RWPE2 (cell line): ENCODE measurements at regions not wholly inside any gene's neighbourhood (a gene's known extent, or its start where the extent isn't known, plus 50 kb on each side); places are given as distances from the start of the nearest gene placed in this dataset.

Experiments used
- ATAC-seq: fragments of 200-7000 bp; cut with Tn5 transposase; 3 replicates; pipeline ENCODE4 v1.9.1; 2021; ENCODE audit warnings: low read depth
- DNase-seq: peaks from one replicate; pipeline ENCODE4 v3.0.0-alpha.2; 2020; ENCODE audit warnings: low spot score
- H3K27ac ChIP-seq: fragments of 450-650 bp; 2 replicates; pipeline ENCODE4 v1.5.1; 2017; ENCODE audit warnings: mild to moderate bottlenecking; ENCODE audit not compliant: poor library complexity, severe bottlenecking
- H3K27me3 ChIP-seq: fragments of 250-450 bp; sonication (Bioruptor Pico); 2 replicates; pipeline ENCODE4 v1.5.1; 2021; ENCODE audit warnings: mild to moderate bottlenecking, moderate library complexity; ENCODE audit not compliant: insufficient read depth, poor library complexity, severe bottlenecking
- H3K36me3 ChIP-seq: fragments of 250-450 bp; sonication (Bioruptor Pico); 2 replicates; pipeline ENCODE4 v1.5.1; 2020; ENCODE audit warnings: low read depth, mild to moderate bottlenecking, moderate library complexity
- H3K4me1 ChIP-seq: fragments of 250-450 bp; sonication (Bioruptor Pico); 2 replicates; pipeline ENCODE4 v1.5.1; 2021; ENCODE audit warnings: mild to moderate bottlenecking, moderate library complexity; ENCODE audit not compliant: insufficient read depth, poor library complexity, severe bottlenecking
- H3K4me3 ChIP-seq: fragments of 250-450 bp; sonication (Bioruptor Pico); 2 replicates; pipeline ENCODE4 v1.5.1; 2021; ENCODE audit warnings: mild to moderate bottlenecking, moderate library complexity; ENCODE audit not compliant: severe bottlenecking
- H3K9me3 ChIP-seq: fragments of 250-450 bp; sonication (Bioruptor Pico); 2 replicates; pipeline ENCODE4 v1.5.1; 2021; ENCODE audit warnings: mild to moderate bottlenecking, moderate library complexity; ENCODE audit not compliant: severe bottlenecking
- TF ChIP-seq, protein P1 (sequence below): fragments of 450-650 bp; IDR thresholded peaks from one replicate; pipeline ENCODE4 v1.5.1; 2017; ENCODE audit warnings: mild to moderate bottlenecking, moderate library complexity; ENCODE audit not compliant: poor library complexity, severe bottlenecking

DNA sequence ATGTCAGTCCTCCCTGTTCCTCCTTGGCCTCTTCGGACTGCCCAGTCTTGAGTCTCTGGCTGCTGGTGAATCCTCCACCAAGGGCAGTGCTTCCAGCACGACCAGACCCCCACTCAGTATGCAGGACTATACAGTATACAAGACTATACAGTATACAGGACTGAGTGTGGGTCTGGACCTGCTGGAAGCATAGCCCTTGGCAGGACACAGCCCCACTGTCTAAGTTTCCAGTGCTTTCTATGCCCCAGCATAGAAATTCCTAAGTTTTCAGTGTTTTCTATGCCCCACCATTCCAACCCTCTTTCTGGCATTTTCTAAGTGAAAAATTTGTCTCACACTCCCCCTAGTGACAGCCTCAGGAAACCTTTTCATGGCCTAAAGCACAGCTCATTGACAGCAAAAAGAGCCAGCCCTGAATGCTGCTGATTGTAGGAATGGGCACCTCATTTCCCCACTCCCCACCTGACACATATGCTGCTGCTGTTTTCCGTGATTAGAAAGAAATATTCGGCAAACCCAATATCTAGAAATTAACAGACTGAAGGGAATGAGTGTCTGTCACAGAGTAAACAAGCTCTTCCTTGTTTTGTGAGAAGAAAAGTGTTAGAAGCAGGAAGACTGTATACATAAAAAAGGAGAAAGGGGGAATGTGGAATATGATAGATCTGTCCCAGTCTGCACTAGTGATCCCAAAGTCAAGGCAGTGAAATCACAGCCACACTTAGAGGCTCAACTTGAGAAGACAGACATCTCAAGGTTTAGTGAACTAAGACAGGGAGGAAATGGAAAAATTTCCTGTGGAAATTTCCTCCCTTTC, 206.9 kb downstream of the IBTK start:
- no peaks in the 10 kb centered on the region for H3K27me3 ChIP-seq
- H3K4me3 ChIP-seq = no peak overlapping the region
- no peaks in the 10 kb centered on the region for H3K36me3 ChIP-seq
- ATAC-seq = peak; percentile 81
- H3K9me3 ChIP-seq = no peaks in the 10 kb centered on the region
- no peak overlapping the region for H3K27ac ChIP-seq
- TF ChIP-seq, protein P1, sequence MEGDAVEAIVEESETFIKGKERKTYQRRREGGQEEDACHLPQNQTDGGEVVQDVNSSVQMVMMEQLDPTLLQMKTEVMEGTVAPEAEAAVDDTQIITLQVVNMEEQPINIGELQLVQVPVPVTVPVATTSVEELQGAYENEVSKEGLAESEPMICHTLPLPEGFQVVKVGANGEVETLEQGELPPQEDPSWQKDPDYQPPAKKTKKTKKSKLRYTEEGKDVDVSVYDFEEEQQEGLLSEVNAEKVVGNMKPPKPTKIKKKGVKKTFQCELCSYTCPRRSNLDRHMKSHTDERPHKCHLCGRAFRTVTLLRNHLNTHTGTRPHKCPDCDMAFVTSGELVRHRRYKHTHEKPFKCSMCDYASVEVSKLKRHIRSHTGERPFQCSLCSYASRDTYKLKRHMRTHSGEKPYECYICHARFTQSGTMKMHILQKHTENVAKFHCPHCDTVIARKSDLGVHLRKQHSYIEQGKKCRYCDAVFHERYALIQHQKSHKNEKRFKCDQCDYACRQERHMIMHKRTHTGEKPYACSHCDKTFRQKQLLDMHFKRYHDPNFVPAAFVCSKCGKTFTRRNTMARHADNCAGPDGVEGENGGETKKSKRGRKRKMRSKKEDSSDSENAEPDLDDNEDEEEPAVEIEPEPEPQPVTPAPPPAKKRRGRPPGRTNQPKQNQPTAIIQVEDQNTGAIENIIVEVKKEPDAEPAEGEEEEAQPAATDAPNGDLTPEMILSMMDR = peak; percentile 90
- DNase-seq = no peak
- H3K4me1 ChIP-seq = no peaks in the 10 kb centered on the region

DNA sequence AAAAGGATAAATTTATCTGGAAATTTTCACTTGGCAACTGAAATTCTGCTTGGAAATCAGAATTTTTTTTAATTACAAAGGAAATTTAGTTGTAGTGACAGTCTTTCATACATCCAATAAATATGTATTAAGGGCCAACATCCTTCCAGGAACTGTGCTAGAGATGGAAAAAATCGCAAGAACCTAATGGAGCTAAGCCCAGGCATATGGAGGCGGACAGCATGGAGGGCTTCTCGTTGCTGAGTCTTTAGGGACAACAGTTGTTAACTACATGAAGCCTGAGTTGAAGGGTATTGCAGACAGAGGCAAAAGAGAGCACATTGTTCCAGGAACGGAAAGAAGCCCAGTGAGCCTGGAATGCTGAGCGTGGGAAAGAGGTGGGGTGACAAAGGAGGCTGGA, 208.9 kb downstream of the IBTK start:
- no peaks in the 10 kb centered on the region for H3K27me3 ChIP-seq
- no peak overlapping the region for H3K27ac ChIP-seq
- DNase-seq (no peak), ATAC-seq (no peak)
- H3K9me3 ChIP-seq = no peaks in the 10 kb centered on the region
- H3K4me3 ChIP-seq = no peak overlapping the region
- H3K36me3 ChIP-seq = no peaks in the 10 kb centered on the region
- TF ChIP-seq, protein P1 = no peak
- no peaks in the 10 kb centered on the region for H3K4me1 ChIP-seq

DNA sequence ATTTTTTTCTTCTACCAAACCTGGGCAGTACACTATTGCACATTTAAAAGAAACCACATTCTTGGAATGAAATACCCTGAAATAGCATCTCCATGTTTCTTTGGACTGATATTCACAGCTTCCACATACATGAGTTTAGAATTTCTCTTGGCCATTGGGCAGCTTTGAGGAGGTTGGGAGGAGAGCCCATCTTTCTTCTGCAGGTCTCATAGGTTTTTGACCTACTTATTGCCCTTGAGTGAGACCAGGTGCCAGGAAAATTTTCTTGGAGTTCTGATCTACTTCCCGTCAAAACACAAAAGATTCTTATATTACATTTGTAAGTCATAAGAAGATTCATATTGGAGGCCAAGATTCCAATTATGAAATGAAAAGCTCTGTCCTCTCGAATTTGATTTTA, 212.0 kb downstream of the IBTK start:
- Histone ChIP-seq H3K4me1 (peaks cover 5% of the 10 kb centered on the region), H3K27ac (no peak overlapping the region), H3K9me3 (no peaks in the 10 kb centered on the region), H3K27me3 (no peaks in the 10 kb centered on the region), H3K36me3 (no peaks in the 10 kb centered on the region), H3K4me3 (no peak overlapping the region)
- TF ChIP-seq, protein P1 = no peak
- ATAC-seq = no peak
- no peak for DNase-seq

DNA sequence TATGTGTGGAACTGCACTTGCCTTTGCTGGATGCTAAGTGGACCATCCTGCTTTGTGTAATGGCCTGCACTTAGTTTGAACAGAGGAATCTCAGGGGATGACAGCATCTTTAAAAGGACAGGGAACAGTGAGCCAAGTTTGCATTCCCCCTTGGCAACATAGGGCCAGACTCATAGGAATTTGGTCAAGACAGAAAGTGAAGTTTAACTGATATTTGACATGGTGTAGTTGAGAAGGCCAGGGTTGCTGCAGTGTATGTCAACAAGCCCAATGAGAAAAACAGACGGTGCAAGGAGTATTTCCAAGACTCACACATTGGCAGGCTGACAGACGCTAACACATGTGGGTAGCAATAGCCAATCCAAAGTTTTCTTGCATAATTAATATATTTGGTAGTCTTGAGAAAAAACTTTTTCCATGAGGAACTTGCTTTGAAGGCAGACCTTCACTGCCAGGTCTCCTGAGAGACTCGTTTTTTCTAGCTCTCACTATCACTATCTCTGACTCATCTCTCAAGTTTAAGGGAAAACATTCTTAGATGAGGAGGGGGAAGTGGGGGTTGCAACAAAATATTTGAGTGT, 213.8 kb downstream of the IBTK start:
- Histone ChIP-seq H3K36me3 (no peaks in the 10 kb centered on the region), H3K9me3 (no peaks in the 10 kb centered on the region), H3K27me3 (no peaks in the 10 kb centered on the region), H3K4me1 (peaks cover 8% of the 10 kb centered on the region), H3K4me3 (no peak overlapping the region), H3K27ac (no peak overlapping the region)
- no peak for ATAC-seq
- no peak for DNase-seq
- TF ChIP-seq, protein P1 = no peak

DNA sequence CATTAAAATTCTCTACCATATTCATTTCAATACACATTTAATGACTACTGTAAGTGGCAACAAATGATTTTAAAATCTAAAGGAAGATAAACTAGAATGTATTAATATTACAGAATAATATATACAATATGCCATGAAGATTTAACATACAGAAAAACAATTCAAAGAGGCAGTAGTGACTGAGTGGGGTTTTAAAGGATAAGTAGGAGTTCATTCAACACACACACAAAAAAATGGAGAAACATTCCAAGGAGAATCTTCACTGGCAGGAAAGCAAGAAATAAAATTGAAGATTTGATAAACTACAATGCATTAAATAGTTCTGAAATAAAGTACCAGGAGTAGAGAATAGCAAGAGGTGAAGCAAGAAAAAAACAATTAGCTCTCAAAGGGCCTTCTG, 215.1 kb downstream of the IBTK start:
- DNase-seq (no peak), ATAC-seq (no peak)
- peaks cover 8% of the 10 kb centered on the region for H3K4me1 ChIP-seq
- H3K36me3 ChIP-seq = no peaks in the 10 kb centered on the region
- no peak overlapping the region for H3K27ac ChIP-seq
- H3K9me3 ChIP-seq = no peaks in the 10 kb centered on the region
- TF ChIP-seq, protein P1 = no peak
- H3K4me3 ChIP-seq = no peak overlapping the region
- no peaks in the 10 kb centered on the region for H3K27me3 ChIP-seq
